ENCODE measurements at regions not wholly inside any gene's neighbourhood (a gene's known extent, or its start where the extent isn't known, plus 50 kb on each side); places are given as distances from the start of the nearest gene placed in this dataset.
"Not testable (repeated sequence)": the region's sequence is repeated elsewhere in the genome, so short reads cannot be mapped to it uniquely, and the experiment has no call there.

- TF ChIP-seq CTCF (IDR thresholded peaks at IDR 0.05); ARID4B (CRISPR knock-in tag; IDR thresholded peaks at IDR 0.05; ENCODE audit: borderline replicate concordance); USF2 (CRISPR knock-in tag; IDR thresholded peaks at IDR 0.05); ZNF138 (CRISPR knock-in tag; conservative IDR thresholded peaks at IDR 0.05); ATF2 (CRISPR knock-in tag; IDR thresholded peaks at IDR 0.05; ENCODE audit: borderline replicate concordance, low read depth); FOXP1 (CRISPR knock-in tag; IDR thresholded peaks at IDR 0.05; ENCODE audit: borderline replicate concordance); ZBTB43 (CRISPR knock-in tag; IDR thresholded peaks at IDR 0.05); ETV6 (CRISPR knock-in tag; IDR thresholded peaks at IDR 0.05); FOXK1 (CRISPR knock-in tag; IDR thresholded peaks at IDR 0.05): not testable (repeated sequence)
These were observed 4054.1 kb upstream of the TPTE start for GRCh38 chr21:6467189-6467774.

Data from WTC11 (cell line).